ENCODE measurements at regions not wholly inside any gene's neighbourhood (a gene's known extent, or its start where the extent isn't known, plus 50 kb on each side); places are given as distances from the start of the nearest gene placed in this dataset.

- Mint-ChIP-seq H3K27me3 (ENCODE audit: insufficient read depth, unreplicated experiment) (no peaks in the 10 kb centered on the region), H3K9me3 (ENCODE audit: unreplicated experiment) (no peaks in the 10 kb centered on the region), H3K27ac (ENCODE audit: low read depth, unreplicated experiment) (no peak overlapping the region), H3K36me3 (ENCODE audit: insufficient read depth, unreplicated experiment) (no peaks in the 10 kb centered on the region), H3K4me1 (ENCODE audit: insufficient read depth, unreplicated experiment) (no peaks in the 10 kb centered on the region), H3K4me3 (ENCODE audit: unreplicated experiment) (no peak overlapping the region)
- ChIA-PET CTCF (no interaction called here), POLR2A (no interaction called here)
- intact Hi-C loops (cut with micrococcal nuclease) = no loop called here
- DNase-seq (ENCODE audit: unreplicated experiment) = no peak
- no peak for TF ChIP-seq CTCF (IDR thresholded peaks at IDR 0.05; ENCODE audit: unreplicated experiment)
- BruUV-seq (replicated peaks) = no TSS peak
Measured at GRCh38 chr2:6213056-6213780, 521.0 kb downstream of the SOX11 start.

GRCh38 chr2:6214471-6214870 is 522.3 kb downstream of the SOX11 start:
- no peaks in the 10 kb centered on the region for H3K9me3 Mint-ChIP-seq (ENCODE audit: unreplicated experiment)
- H3K27ac Mint-ChIP-seq (ENCODE audit: low read depth, unreplicated experiment) = no peak overlapping the region
- intact Hi-C loops (cut with micrococcal nuclease) = no loop called here

DNA sequence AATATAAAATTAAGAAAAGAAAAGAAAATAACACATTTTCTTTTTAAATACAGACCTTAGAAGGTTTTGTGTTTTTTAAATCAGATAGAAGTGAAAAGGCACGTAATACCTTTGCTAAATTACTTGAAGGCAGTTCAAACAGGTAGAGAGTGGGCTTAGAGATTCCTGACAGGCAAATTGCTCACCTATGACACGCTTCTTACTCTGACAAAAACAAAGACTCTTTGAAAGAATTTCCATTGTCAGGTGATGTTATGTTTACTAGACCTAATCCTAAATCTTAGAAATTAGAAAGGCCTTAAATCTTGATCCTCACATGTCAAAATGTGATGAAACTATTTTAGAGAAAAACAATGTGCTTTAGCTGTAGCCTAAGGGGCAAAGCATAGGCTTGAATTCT is 522.9 kb downstream of the SOX11 start:
- H3K36me3 Mint-ChIP-seq (ENCODE audit: insufficient read depth, unreplicated experiment) = no peaks in the 10 kb centered on the region
- ChIA-PET POLR2A (no interaction called here), CTCF (interaction anchor here (0.7 kb wide), 1 partner anchor 1903 kb away, joined by 4 read pairs; no protein-coding TSS in a partner anchor)
- no peak for TF ChIP-seq CTCF (IDR thresholded peaks at IDR 0.05; ENCODE audit: unreplicated experiment)
- no peak for DNase-seq (ENCODE audit: unreplicated experiment)
- no peaks in the 10 kb centered on the region for H3K9me3 Mint-ChIP-seq (ENCODE audit: unreplicated experiment)
- intact Hi-C loops (cut with micrococcal nuclease) = no loop called here
- no peaks in the 10 kb centered on the region for H3K4me1 Mint-ChIP-seq (ENCODE audit: insufficient read depth, unreplicated experiment)
- no peaks in the 10 kb centered on the region for H3K27me3 Mint-ChIP-seq (ENCODE audit: insufficient read depth, unreplicated experiment)
- no peak overlapping the region for H3K27ac Mint-ChIP-seq (ENCODE audit: low read depth, unreplicated experiment)
- no TSS peak for BruUV-seq (replicated peaks)
- no peak overlapping the region for H3K4me3 Mint-ChIP-seq (ENCODE audit: unreplicated experiment)

More at GRCh38 chr2:6214471-6214870, 522.3 kb downstream of the SOX11 start:
- no peaks in the 10 kb centered on the region for H3K4me1 Mint-ChIP-seq (ENCODE audit: insufficient read depth, unreplicated experiment)
- peak; percentile 28 for DNase-seq (ENCODE audit: unreplicated experiment)
- no TSS peak for BruUV-seq (replicated peaks)
- no peaks in the 10 kb centered on the region for H3K36me3 Mint-ChIP-seq (ENCODE audit: insufficient read depth, unreplicated experiment)
- no peak for TF ChIP-seq CTCF (IDR thresholded peaks at IDR 0.05; ENCODE audit: unreplicated experiment)
- no peak overlapping the region for H3K4me3 Mint-ChIP-seq (ENCODE audit: unreplicated experiment)
- POLR2A ChIA-PET = no interaction called here
- no peaks in the 10 kb centered on the region for H3K27me3 Mint-ChIP-seq (ENCODE audit: insufficient read depth, unreplicated experiment)
- CTCF ChIA-PET = interaction anchor here (0.7 kb wide), 1 partner anchor 1902 kb away, joined by 4 read pairs; no protein-coding TSS in a partner anchor

DNA sequence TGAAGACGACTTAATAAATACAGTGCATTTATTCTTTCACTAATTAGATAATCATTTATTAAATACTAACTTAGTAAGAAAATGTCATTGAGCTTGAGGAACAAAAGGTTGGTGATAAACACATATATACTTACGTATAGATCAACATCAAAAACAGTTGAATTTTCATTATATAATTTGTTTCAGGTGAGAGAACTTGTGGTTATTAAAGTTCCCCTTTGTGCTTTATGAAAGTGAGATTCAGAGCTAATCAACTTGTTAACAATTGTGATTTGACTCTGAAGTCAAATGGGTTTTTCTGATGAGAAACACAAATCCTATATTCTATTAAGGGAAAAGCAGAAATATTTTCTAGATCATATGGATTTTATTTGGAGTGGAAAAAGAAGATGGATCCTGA is 524.0 kb downstream of the SOX11 start:
- H3K27me3 Mint-ChIP-seq (ENCODE audit: insufficient read depth, unreplicated experiment) = no peaks in the 10 kb centered on the region
- no peak for DNase-seq (ENCODE audit: unreplicated experiment)
- H3K36me3 Mint-ChIP-seq (ENCODE audit: insufficient read depth, unreplicated experiment) = no peaks in the 10 kb centered on the region
- no peak for TF ChIP-seq CTCF (IDR thresholded peaks at IDR 0.05; ENCODE audit: unreplicated experiment)
- POLR2A ChIA-PET = interaction anchor here (0.6 kb wide), 1 partner anchor 49 kb away, joined by 3 read pairs; no protein-coding TSS in a partner anchor
- no peak overlapping the region for H3K4me3 Mint-ChIP-seq (ENCODE audit: unreplicated experiment)
- H3K9me3 Mint-ChIP-seq (ENCODE audit: unreplicated experiment) = no peaks in the 10 kb centered on the region
- CTCF ChIA-PET = interaction anchor here (0.5 kb wide), 1 partner anchor 130 kb away, joined by 3 read pairs; no protein-coding TSS in a partner anchor
- no TSS peak for BruUV-seq (replicated peaks)
- H3K4me1 Mint-ChIP-seq (ENCODE audit: insufficient read depth, unreplicated experiment) = no peaks in the 10 kb centered on the region
- intact Hi-C loops (cut with micrococcal nuclease) = no loop called here
- no peak overlapping the region for H3K27ac Mint-ChIP-seq (ENCODE audit: low read depth, unreplicated experiment)

Measured in MCF 10A (cell line).